ENCODE measurements at regions not wholly inside any gene's neighbourhood (a gene's known extent, or its start where the extent isn't known, plus 50 kb on each side); places are given as distances from the start of the nearest gene placed in this dataset.

- no peaks in the 10 kb centered on the region for H3K4me1 ChIP-seq (ENCODE audit: control insufficient read depth, insufficient read depth, low read length)
- no peaks in the 10 kb centered on the region for H3K9me3 ChIP-seq (ENCODE audit: control insufficient read depth, low read length)
- no peaks in the 10 kb centered on the region for H3K36me3 ChIP-seq (ENCODE audit: control insufficient read depth, insufficient read depth, low read length)
- H3K4me3 ChIP-seq (ENCODE audit: low read length): no peak overlapping the region
- H3K9ac ChIP-seq (ENCODE audit: low read length): no peak overlapping the region
- no peaks in the 10 kb centered on the region for H3K27me3 ChIP-seq (ENCODE audit: control insufficient read depth, insufficient read depth, low read length)
Measured at GRCh38 chr2:176969642-176970359, 242.8 kb upstream of the HNRNPA3 start.

GRCh38 chr2:176976736-176977685 lies 235.6 kb upstream of the HNRNPA3 start:
- no peaks in the 10 kb centered on the region for H3K36me3 ChIP-seq (ENCODE audit: control insufficient read depth, insufficient read depth, low read length)
- no peak overlapping the region for H3K4me3 ChIP-seq (ENCODE audit: low read length)
- no peak overlapping the region for H3K9ac ChIP-seq (ENCODE audit: low read length)
- H3K27me3 ChIP-seq (ENCODE audit: control insufficient read depth, insufficient read depth, low read length): no peaks in the 10 kb centered on the region
- H3K4me1 ChIP-seq (ENCODE audit: control insufficient read depth, insufficient read depth, low read length): no peaks in the 10 kb centered on the region
- no peaks in the 10 kb centered on the region for H3K9me3 ChIP-seq (ENCODE audit: control insufficient read depth, low read length)

GRCh38 chr2:176978921-176979320 lies 233.7 kb upstream of the HNRNPA3 start:
- Histone ChIP-seq H3K27me3 (ENCODE audit: control insufficient read depth, insufficient read depth, low read length) (no peaks in the 10 kb centered on the region), H3K4me1 (ENCODE audit: control insufficient read depth, insufficient read depth, low read length) (no peaks in the 10 kb centered on the region), H3K36me3 (ENCODE audit: control insufficient read depth, insufficient read depth, low read length) (no peaks in the 10 kb centered on the region), H3K9me3 (ENCODE audit: control insufficient read depth, low read length) (no peaks in the 10 kb centered on the region), H3K4me3 (ENCODE audit: low read length) (no peak overlapping the region), H3K9ac (ENCODE audit: low read length) (no peak overlapping the region)

- Histone ChIP-seq H3K4me3 (ENCODE audit: low read length) (no peak overlapping the region), H3K27me3 (ENCODE audit: control insufficient read depth, insufficient read depth, low read length) (no peaks in the 10 kb centered on the region)
Measured at GRCh38 chr2:176979981-176980710, 232.4 kb upstream of the HNRNPA3 start.

GRCh38 chr2:176984987-176985386 lies 227.6 kb upstream of the HNRNPA3 start:
- Histone ChIP-seq H3K9ac (ENCODE audit: low read length) (no peak overlapping the region), H3K4me3 (ENCODE audit: low read length) (no peak overlapping the region), H3K9me3 (ENCODE audit: control insufficient read depth, low read length) (no peaks in the 10 kb centered on the region), H3K27me3 (ENCODE audit: control insufficient read depth, insufficient read depth, low read length) (peaks cover 3% of the 10 kb centered on the region), H3K36me3 (ENCODE audit: control insufficient read depth, insufficient read depth, low read length) (no peaks in the 10 kb centered on the region), H3K4me1 (ENCODE audit: control insufficient read depth, insufficient read depth, low read length) (no peaks in the 10 kb centered on the region)

More at GRCh38 chr2:176979981-176980710, 232.4 kb upstream of the HNRNPA3 start:
- Histone ChIP-seq H3K4me1 (ENCODE audit: control insufficient read depth, insufficient read depth, low read length) (no peaks in the 10 kb centered on the region), H3K9me3 (ENCODE audit: control insufficient read depth, low read length) (no peaks in the 10 kb centered on the region), H3K36me3 (ENCODE audit: control insufficient read depth, insufficient read depth, low read length) (no peaks in the 10 kb centered on the region), H3K9ac (ENCODE audit: low read length) (no peak overlapping the region)

GRCh38 chr2:176985871-176986270 lies 226.7 kb upstream of the HNRNPA3 start:
- Histone ChIP-seq H3K9me3 (ENCODE audit: control insufficient read depth, low read length) (no peaks in the 10 kb centered on the region), H3K4me1 (ENCODE audit: control insufficient read depth, insufficient read depth, low read length) (no peaks in the 10 kb centered on the region), H3K4me3 (ENCODE audit: low read length) (no peak overlapping the region), H3K27me3 (ENCODE audit: control insufficient read depth, insufficient read depth, low read length) (peaks cover 3% of the 10 kb centered on the region), H3K9ac (ENCODE audit: low read length) (no peak overlapping the region), H3K36me3 (ENCODE audit: control insufficient read depth, insufficient read depth, low read length) (no peaks in the 10 kb centered on the region)

- Histone ChIP-seq H3K4me3 (ENCODE audit: low read length) (no peak overlapping the region), H3K36me3 (ENCODE audit: control insufficient read depth, insufficient read depth, low read length) (no peaks in the 10 kb centered on the region), H3K9me3 (ENCODE audit: control insufficient read depth, low read length) (no peaks in the 10 kb centered on the region), H3K4me1 (ENCODE audit: control insufficient read depth, insufficient read depth, low read length) (no peaks in the 10 kb centered on the region), H3K27me3 (ENCODE audit: control insufficient read depth, insufficient read depth, low read length) (peaks cover 3% of the 10 kb centered on the region), H3K9ac (ENCODE audit: low read length) (no peak overlapping the region)
Measured at GRCh38 chr2:176986487-176986886, 226.1 kb upstream of the HNRNPA3 start.

- Histone ChIP-seq H3K4me1 (ENCODE audit: control insufficient read depth, insufficient read depth, low read length) (peaks cover 2% of the 10 kb centered on the region), H3K36me3 (ENCODE audit: control insufficient read depth, insufficient read depth, low read length) (no peaks in the 10 kb centered on the region), H3K9ac (ENCODE audit: low read length) (no peak overlapping the region), H3K9me3 (ENCODE audit: control insufficient read depth, low read length) (no peaks in the 10 kb centered on the region), H3K27me3 (ENCODE audit: control insufficient read depth, insufficient read depth, low read length) (no peaks in the 10 kb centered on the region), H3K4me3 (ENCODE audit: low read length) (no peak overlapping the region)
Measured at GRCh38 chr2:176991411-176991810, 221.2 kb upstream of the HNRNPA3 start.

- Histone ChIP-seq H3K27me3 (ENCODE audit: control insufficient read depth, insufficient read depth, low read length) (no peaks in the 10 kb centered on the region), H3K9me3 (ENCODE audit: control insufficient read depth, low read length) (no peaks in the 10 kb centered on the region), H3K36me3 (ENCODE audit: control insufficient read depth, insufficient read depth, low read length) (no peaks in the 10 kb centered on the region), H3K4me3 (ENCODE audit: low read length) (no peak overlapping the region), H3K9ac (ENCODE audit: low read length) (no peak overlapping the region), H3K4me1 (ENCODE audit: control insufficient read depth, insufficient read depth, low read length) (peaks cover 16% of the 10 kb centered on the region)
Measured at GRCh38 chr2:176997074-176997791, 215.4 kb upstream of the HNRNPA3 start.

- H3K9ac ChIP-seq (ENCODE audit: low read length): no peak overlapping the region
- no peaks in the 10 kb centered on the region for H3K36me3 ChIP-seq (ENCODE audit: control insufficient read depth, insufficient read depth, low read length)
- no peaks in the 10 kb centered on the region for H3K27me3 ChIP-seq (ENCODE audit: control insufficient read depth, insufficient read depth, low read length)
- no peaks in the 10 kb centered on the region for H3K9me3 ChIP-seq (ENCODE audit: control insufficient read depth, low read length)
- H3K4me1 ChIP-seq (ENCODE audit: control insufficient read depth, insufficient read depth, low read length): peaks cover 16% of the 10 kb centered on the region
- no peak overlapping the region for H3K4me3 ChIP-seq (ENCODE audit: low read length)
Measured at GRCh38 chr2:176997792-176998169, 214.8 kb upstream of the HNRNPA3 start.

GRCh38 chr2:176999301-176999700 lies 213.3 kb upstream of the HNRNPA3 start:
- Histone ChIP-seq H3K27me3 (ENCODE audit: control insufficient read depth, insufficient read depth, low read length) (no peaks in the 10 kb centered on the region), H3K9ac (ENCODE audit: low read length) (no peak overlapping the region), H3K36me3 (ENCODE audit: control insufficient read depth, insufficient read depth, low read length) (no peaks in the 10 kb centered on the region), H3K4me1 (ENCODE audit: control insufficient read depth, insufficient read depth, low read length) (peaks cover 16% of the 10 kb centered on the region), H3K4me3 (ENCODE audit: low read length) (no peak overlapping the region), H3K9me3 (ENCODE audit: control insufficient read depth, low read length) (no peaks in the 10 kb centered on the region)

Data from mucosa of stomach (tissue), 1 donor.